Vagina (tissue), 2 donors: ENCODE measurements at regions not wholly inside any gene's neighbourhood (a gene's known extent, or its start where the extent isn't known, plus 50 kb on each side); places are given as distances from the start of the nearest gene placed in this dataset.

Experiments used
- POLR2A ChIP-seq, 2 donors: fragments of 450-650 bp; IDR thresholded peaks; one replicate each; pipeline ENCODE4 v1.6.1; 2017; ENCODE audit warnings: antibody characterized with exemption in 2 of 2, mild to moderate bottlenecking in 2 of 2, moderate library complexity in 2 of 2
- POLR2AphosphoS5 ChIP-seq, 2 donors: sonication (generic); formaldehyde crosslinking; IDR thresholded peaks; one replicate each; pipeline ENCODE4 v1.9.0; 2017; ENCODE audit warnings: antibody characterized with exemption in 2 of 2, mild to moderate bottlenecking in 2 of 2, low read depth in 1 of 2; ENCODE audit not compliant: insufficient read depth in 1 of 2
- TF ChIP-seq, protein P1 (sequence below), 3 experiments: fragments of 450-650 bp in 2 of 3; fragments of 200-600 bp in 1 of 3; sonication (generic) in 1 of 3; IDR thresholded peaks; one replicate each; pipeline ENCODE4 v1.5.1; 2017 to 2019; ENCODE audit warnings: antibody characterized with exemption in 3 of 3, mild to moderate bottlenecking in 2 of 3, moderate library complexity in 2 of 3

GRCh38 chr14:32007755-32008362 lies 69.2 kb upstream of the ARHGAP5 start:
- TF ChIP-seq POLR2AphosphoS5 (IDR thresholded peaks at IDR 0.05; ENCODE audit: insufficient read depth in 1 of 2, low read depth in 1 of 2), result no peak
- TF ChIP-seq, protein P1, sequence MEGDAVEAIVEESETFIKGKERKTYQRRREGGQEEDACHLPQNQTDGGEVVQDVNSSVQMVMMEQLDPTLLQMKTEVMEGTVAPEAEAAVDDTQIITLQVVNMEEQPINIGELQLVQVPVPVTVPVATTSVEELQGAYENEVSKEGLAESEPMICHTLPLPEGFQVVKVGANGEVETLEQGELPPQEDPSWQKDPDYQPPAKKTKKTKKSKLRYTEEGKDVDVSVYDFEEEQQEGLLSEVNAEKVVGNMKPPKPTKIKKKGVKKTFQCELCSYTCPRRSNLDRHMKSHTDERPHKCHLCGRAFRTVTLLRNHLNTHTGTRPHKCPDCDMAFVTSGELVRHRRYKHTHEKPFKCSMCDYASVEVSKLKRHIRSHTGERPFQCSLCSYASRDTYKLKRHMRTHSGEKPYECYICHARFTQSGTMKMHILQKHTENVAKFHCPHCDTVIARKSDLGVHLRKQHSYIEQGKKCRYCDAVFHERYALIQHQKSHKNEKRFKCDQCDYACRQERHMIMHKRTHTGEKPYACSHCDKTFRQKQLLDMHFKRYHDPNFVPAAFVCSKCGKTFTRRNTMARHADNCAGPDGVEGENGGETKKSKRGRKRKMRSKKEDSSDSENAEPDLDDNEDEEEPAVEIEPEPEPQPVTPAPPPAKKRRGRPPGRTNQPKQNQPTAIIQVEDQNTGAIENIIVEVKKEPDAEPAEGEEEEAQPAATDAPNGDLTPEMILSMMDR (IDR thresholded peaks at IDR 0.05), result no peak
- no peak for TF ChIP-seq POLR2A (IDR thresholded peaks at IDR 0.05)
